Mammary epithelial cell (primary cell): ENCODE measurements at regions not wholly inside any gene's neighbourhood (a gene's known extent, or its start where the extent isn't known, plus 50 kb on each side); places are given as distances from the start of the nearest gene placed in this dataset.

ENCODE experiments used
- EZH2 ChIP-seq: IDR thresholded peaks from 2 replicates; pipeline ENCODE4 v1.6.1; 2012; ENCODE audit warnings: low read length, inconsistent platforms, borderline replicate concordance
- TF ChIP-seq, protein P1 (sequence below), 2 donors: IDR thresholded peaks in 1 of 2; conservative IDR thresholded peaks in 1 of 2; 2 replicates each; pipeline ENCODE4 v1.5.1; 2011 to 2012; ENCODE audit warnings: inconsistent platforms in 2 of 2, low read length in 2 of 2, mild to moderate bottlenecking in 2 of 2, control low read depth in 1 of 2, low read depth in 1 of 2; ENCODE audit not compliant: insufficient read depth in 1 of 2; ENCODE audit errors: extremely low read depth in 1 of 2

DNA sequence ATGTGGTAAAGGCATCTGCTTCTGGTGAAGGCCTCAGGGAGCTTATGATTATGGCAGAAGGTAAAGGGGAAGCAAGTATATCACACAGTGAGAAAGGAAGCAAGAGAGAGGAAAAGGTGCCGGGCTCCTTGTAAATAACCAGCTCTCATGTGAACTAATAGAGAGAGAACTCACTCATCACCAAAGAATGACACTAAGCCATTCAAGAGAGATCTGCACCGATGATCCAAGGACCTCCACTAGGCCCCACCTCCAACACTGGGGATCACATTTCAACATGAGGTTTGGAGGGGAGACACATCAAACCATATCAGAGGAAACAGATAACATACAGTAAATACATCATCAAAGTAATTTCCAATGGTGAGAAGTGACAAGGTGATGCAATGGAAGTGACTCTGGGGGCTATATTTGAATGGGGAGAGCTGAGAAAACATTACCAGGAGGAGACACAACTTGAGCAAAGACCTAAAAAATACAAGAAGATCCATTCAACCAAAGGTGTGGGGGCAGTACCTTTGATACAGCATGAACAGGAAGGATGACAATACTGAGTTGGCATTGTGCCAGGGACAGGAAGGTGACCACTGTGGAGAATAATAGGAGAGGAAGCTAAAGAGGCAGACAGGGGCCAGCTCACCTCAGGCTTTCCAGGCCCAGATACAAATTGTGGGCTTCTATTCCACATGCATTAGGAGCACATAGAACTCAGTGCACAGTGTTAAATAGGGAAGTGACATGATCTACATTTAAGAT lies 134.4 kb upstream of the GRIP1 start:
- TF ChIP-seq, protein P1, sequence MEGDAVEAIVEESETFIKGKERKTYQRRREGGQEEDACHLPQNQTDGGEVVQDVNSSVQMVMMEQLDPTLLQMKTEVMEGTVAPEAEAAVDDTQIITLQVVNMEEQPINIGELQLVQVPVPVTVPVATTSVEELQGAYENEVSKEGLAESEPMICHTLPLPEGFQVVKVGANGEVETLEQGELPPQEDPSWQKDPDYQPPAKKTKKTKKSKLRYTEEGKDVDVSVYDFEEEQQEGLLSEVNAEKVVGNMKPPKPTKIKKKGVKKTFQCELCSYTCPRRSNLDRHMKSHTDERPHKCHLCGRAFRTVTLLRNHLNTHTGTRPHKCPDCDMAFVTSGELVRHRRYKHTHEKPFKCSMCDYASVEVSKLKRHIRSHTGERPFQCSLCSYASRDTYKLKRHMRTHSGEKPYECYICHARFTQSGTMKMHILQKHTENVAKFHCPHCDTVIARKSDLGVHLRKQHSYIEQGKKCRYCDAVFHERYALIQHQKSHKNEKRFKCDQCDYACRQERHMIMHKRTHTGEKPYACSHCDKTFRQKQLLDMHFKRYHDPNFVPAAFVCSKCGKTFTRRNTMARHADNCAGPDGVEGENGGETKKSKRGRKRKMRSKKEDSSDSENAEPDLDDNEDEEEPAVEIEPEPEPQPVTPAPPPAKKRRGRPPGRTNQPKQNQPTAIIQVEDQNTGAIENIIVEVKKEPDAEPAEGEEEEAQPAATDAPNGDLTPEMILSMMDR (conservative IDR thresholded peaks at IDR 0.05 in 1 of 2, IDR thresholded peaks at IDR 0.05 in 1 of 2; ENCODE audit: extremely low read depth in 1 of 2, insufficient read depth in 1 of 2, low read depth in 1 of 2, low read length in 2 of 2), result no peak
- TF ChIP-seq EZH2, result no peak
